Left ventricle myocardium superior (tissue), 1 donor: ENCODE measurements at regions not wholly inside any gene's neighbourhood (a gene's known extent, or its start where the extent isn't known, plus 50 kb on each side); places are given as distances from the start of the nearest gene placed in this dataset.
"Not testable (repeated sequence)": the region's sequence is repeated elsewhere in the genome, so short reads cannot be mapped to it uniquely, and the experiment has no call there.

Source experiments
- ATAC-seq: fragments of 200-7000 bp; cut with Tn5 transposase; one replicate; pipeline ENCODE4 v1.9.1; 2020; ENCODE audit warnings: mild to moderate bottlenecking, moderate library complexity
- DNase-seq: peaks from one replicate; pipeline ENCODE4 v3.0.0-alpha.2; 2020
- intact Hi-C: fragments of 100-400 bp; cut with micrococcal nuclease; formaldehyde crosslinking; loops from one replicate; pipeline ENCODE4 v1.11.0; 2022
- donor health status: DM: no; HTN: yes; CAD: no; lungs with severe emphysema.

DNA sequence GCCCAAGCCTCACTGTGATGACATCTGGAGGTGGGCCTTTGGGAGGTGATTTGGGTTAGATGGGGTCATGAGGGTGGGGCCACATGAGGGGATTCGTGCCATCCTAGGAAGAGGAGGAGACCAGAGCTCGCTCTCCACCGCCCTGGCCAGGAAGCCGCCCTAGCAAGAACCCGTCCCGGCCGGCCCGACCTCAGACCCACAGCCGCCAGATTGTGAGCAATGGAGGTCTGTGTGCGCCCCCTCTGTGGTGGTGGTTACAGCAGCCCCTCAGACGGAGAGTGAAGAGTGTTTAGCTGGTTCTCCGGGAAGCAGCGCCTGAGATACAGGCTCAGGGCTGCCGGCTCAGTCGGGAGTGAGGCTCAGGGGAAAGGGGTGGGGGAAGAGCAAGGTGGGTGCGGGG, 83.3 kb downstream of the RTP5 start:
- ATAC-seq (no peak), DNase-seq (no peak)
- intact Hi-C loops: no loop called here

DNA sequence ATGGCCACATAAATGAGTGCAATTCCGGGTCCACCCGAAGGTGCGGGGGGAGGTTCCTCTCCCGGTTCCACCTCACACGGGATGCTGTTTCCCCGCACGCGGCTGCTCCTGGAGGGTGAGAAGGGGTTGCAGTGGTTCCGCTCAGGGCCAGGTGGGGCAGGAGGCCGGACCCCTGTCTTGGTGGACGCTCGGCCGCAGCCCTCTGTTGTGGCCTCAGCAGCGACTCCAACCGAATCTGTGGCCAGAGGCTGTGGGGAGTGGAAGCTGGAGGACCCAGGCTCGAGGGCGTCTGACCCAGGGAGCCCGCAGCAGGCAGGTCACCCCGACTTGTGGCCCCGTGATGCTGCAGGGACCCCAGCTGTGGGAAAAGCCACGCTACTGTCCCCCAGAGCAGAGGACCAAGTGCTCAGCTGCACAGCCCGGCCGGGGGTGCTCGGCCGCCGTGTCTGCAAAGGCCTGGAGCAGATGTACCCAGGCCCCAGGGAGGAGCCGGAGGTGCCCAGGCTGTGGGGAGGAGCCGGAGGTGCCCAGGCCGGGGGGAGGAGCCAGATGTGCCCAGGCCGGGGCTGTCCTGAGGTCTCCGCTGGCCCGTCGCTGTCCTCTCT, 83.9 kb downstream of the RTP5 start:
- DNase-seq (no peak), ATAC-seq (no peak)
- intact Hi-C loops: no loop called here

DNA sequence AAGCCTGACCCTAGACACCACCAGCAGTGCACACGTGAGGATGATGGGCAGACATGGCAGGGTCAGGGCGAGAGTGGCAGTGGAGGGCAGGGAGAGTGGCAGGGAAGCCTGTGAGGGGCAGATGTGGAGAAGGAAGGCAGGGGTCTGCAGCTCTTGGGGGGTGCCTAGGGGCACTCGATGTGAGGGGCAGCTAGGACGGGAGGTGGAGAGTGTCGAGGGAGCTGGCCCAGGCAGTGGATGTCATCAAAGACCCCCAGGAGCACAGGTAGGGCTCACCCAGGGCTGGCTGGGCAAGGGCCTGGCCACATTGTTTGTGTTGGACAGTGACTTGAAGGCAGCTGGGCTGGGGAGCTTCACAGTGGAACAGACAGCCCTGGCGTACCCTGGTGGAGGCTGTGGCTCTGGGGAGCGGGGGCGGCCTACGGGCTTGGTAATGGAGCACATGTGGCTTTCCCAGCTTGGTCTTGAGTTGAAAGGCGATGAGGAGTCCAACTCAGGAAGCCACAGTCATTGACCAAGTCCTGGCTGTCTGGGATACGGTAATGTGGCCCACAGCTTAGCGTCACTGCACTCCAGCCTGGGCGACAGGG, 87.1 kb downstream of the RTP5 start:
- ATAC-seq: no peak
- intact Hi-C loops: no loop called here
- no peak for DNase-seq

DNA sequence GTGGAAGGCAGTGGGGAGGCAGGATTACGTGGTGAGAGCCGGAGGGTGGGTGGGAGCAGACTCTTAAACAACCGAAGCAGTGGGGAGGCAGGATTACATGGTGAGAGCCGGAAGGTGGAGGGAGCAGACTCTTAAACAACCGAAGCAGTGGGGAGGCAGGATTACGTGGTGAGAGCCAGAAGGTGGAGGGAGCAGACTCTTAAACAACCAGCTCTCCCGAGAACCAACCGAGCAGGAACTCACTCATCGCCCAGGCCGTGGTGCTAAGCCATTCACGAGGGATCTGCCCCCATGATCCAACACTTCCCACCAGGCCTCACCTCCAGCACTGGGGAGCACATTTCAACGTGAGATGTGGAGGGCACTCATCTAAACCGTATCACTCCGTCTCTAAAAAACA, 87.7 kb downstream of the RTP5 start:
- no peak for ATAC-seq
- DNase-seq: no peak
- intact Hi-C loops: no loop called here

DNA sequence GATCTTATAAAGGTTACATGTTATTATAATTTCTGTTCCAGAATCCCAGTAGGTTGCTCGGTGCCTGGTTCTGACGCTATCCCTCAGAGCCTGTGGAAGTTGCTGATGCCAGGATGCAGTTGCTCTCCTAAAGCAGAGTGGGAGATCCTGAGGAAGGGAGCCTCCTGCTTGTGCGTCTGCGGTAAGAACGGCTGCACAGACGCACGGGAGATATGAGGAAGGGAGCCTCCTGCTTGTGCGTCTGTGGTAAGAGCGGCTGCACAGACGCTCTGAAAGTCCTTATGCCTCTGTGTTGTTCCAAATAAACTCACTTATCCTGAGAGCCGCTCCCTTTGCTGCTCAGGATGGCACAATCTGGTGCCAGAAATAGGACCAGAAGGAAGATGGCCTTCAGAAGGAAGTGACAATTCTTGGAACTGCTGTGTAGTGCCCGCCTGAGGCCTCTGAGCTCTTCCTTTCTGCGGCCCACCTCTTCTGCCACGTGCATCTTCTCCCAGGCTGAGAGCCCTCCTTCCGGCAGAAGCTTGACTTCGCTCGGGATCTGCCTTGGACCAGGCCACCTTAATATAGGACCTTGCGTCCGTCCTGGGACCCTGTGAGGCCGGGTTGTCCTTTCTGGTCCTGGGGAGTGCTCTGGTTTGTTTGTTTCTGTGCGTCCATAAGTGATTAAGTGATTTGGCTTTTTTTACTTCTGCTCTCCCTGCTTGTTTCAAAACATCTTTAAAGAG, 89.5 kb downstream of the RTP5 start:
- intact Hi-C loops: no loop called here
- DNase-seq: no peak
- no peak for ATAC-seq

DNA sequence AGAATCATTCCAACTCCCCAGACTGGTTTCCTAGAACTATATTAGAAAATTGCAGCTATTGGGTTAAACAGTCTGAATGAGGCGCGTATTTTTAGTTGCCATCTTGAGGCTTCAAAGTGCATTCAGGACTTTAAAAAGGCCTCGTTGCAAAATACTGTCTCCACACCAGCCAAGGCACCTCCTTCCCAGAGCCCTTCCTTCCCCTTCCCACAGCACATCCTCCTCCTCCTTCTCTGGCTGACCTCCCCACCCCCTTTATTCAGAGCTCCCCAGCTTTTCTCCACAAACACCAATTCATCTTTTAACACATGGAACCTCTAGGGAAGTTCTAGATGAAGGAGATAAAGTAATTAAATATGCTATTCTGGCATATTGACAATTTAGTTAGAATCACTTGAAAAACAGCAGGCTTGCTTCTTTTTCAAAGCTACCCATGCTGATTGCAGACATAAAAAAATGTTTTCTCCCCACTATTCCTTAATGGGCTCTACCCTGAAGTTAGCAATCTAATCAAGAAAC, 90.3 kb downstream of the RTP5 start:
- intact Hi-C loops: no loop called here
- no peak for DNase-seq

DNA sequence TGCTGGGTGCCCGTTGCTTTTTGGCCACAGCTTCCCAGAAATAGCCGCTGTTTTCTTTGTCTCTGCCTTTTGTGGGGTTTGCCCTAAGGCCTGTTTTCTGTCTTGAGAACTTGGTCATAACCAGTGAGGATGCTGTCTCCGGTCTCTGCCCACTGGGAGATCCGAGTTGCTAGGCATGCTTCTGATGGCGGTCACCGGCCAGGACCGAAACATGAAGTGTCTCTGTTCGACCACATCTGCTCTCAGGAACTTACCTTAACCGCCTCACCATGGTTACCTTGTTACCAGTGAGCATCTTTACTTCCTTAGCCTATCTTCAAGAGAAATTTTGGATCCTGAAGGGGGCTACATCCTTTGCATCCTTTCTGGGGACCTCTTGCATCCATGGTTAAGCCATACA, 91.9 kb downstream of the RTP5 start:
- intact Hi-C loops: no loop called here
- ATAC-seq (no peak), DNase-seq (no peak)

More for the DNA sequence above, 90.3 kb downstream of the RTP5 start:
- no peak for ATAC-seq

DNA sequence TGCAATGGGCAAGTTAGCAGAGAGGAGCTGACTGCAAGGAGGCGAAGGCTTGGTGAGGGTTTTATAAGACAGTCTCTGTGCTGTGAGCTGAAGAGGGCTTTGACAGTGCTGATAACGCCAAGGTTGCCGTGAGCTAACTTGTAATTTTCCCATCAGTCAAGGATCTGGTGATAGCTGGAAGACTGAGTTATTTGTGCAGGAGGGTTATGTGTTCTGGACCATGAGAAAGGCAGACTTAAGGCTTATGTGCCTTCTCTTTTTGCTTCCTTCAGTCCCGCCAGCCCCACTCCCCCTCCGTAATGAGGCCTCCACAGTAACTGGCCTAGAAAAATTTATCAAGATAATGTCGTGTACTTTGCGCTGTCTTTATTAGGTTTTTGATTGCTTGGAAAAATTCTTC, 94.6 kb downstream of the RTP5 start:
- DNase-seq (no peak), ATAC-seq (no peak)
- intact Hi-C loops: no loop called here

DNA sequence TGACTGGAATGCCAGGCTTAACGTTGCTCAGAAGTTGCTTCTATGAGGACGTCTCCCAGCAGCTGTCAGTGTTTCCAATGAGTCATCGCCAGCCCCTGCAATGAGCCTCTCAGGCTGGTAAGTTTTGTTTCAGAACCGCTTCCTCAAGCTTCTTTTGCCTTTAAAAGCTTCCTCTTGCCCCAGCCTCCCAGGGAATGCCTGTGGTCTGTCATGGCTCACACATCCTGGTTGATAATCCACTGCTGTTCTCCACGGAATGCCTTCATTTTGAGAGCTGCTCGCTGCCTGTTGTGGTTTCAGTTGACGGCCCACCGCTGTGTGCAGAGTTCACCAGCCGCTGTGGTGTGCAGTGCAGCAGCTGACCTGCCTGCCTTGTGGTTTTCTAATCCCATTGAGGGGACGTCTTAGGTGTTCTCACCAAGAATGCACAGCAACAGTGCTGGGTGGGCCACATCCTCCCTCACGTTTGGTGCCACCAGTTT, 96.4 kb downstream of the RTP5 start:
- intact Hi-C loops: no loop called here
- ATAC-seq (peak; percentile 75), DNase-seq (no peak)

DNA sequence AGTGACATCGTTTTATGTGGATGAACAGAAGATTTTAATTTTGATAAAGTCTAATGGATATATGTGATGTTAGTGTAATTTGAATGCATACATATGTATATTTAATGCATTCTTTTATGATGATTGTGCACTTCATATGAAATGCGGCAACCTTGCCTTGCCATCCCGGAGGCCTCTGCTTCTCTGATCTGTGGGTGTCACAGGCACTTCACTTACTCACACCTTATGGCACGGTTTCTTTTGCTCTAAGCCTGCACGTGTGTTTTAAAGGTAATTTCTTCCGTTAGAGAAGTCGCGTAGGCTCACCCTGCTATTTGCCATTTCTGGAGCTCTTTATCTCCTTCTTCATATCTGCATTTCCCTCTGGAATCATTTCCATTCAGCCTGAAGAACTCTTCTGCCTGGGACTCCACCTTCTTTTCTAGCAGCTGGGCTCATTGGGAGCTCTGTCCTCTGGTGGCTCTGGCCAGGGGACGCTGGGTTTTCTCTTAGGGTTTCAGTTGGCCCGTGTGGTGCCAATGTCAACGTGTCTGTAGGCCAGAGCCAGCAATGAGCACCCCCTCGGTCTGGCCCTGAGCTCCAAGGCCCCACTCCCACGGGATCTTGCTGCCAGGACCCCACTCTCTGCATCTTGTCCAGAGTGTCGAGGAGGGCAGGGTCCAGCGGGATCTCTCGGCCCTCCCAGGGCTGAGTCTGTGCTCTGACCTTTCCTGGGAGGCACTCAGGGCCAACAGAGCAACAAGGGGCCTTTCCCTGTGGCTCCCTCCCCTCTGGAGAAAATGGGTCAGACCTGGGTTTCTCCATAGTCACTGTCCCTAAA, 97.3 kb downstream of the RTP5 start:
- DNase-seq (no peak), ATAC-seq (no peak)
- intact Hi-C loops: no loop called here

DNA sequence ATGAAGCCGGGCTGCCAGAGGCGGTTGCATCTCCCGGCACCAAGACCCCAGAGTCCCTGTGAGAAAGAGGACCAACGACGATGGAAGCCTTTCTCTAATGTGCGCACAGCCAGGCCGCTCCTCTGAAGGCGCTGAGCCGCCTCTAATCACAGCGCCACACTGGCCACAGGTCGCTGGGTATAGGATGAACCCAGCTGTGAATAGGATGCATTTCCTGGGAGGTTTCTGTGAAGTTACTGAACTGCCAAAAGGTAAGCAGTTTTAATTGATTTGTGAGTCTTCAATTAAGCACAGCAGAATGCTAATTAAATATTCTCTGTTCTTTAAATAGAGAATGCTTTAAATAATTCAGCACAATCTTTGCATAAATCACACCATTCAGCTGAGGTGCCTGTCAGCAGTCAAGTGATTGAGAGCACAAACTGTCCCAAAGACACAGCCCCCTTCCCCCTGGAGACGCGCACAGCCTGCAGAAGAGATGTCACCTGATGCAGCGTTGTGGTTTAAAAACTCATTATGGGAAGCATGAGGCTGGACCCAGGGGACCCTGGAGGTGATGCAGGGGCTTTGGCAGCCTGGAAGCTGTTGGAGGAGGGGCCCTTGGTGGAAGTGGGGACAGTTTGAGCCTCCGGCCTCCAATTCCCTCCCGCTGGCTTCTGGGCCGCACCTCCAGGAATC, 98.1 kb downstream of the RTP5 start:
- no peak for DNase-seq
- no peak for ATAC-seq
- intact Hi-C loops: no loop called here

DNA sequence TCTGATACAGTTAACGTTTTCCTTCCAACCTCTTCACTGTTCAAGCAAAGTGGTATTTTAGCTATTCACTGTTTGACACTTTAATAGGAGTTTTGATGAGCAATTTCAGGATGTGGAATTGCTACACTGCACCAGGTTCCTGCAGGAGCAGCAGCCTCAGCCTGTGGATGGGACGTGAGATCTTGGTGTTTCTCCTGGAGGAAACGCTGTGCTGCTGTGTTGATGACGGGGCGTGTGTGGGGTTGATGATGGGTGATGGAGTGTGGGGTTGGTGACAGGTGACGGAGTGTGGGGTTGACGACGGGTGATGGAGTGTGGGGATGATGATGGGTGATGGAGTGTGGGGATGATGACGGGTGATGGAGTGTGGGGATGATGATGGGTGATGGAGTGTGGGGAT, 98.9 kb downstream of the RTP5 start:
- intact Hi-C loops: no loop called here
- no peak for DNase-seq
- no peak for ATAC-seq

DNA sequence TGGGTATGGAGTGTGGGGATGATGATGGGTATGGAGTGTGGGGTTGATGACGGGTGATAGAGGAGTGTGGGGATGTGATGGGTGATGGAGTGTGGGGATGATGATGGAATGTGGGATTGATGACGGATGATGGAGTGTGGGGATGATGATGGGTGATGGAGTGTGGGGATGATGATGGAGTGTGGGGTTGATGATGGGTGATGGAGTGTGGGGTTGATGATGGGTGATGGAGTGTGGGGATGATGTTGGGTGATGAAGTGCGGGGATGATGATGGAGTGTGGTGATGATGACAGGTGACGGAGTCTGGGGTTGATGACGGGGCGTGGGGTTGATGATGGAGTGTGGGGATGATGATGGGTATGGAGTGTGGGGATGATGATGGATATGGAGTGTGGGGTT, 99.7 kb downstream of the RTP5 start:
- ATAC-seq, DNase-seq, intact Hi-C loops: not testable (repeated sequence)

DNA sequence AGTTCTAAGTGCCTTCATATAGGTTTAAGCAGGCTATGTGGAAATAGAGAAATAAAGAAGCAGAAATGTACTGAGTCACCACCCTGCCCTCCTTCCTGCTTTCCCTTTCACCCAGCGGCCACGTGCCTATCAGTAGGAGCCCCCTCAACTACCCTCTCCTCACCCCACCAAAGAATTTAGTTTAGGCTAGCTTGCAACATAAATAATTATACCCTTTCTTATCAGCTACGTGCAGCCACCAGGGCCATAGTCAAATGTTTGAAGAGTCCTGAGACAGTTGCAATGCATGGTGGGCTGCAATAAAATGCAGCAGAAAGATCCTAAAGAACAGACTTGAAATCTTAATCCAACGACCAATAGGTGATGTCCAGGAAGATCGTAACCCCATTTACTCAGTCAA, 101.2 kb downstream of the RTP5 start:
- DNase-seq: no peak

DNA sequence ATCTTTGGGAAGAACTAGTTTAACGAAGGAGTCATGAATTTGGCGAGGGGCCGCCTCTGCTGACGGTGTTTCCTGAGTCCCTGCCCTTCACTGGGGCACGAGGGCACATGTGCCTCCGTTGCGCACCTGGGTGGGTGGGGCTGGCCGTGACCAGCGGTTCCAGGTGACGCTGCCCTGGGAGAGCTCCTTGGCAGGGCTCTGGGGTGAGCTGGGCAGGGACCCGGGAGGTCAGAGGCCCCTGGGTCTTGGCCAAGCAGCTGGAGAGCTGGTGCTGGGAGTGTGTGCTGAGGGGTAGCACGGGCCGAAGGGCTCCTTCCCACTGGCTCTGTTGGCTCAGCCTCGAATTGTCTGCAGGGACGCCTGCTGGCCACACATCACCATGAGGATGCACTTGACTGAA, 104.6 kb downstream of the RTP5 start:
- DNase-seq (no peak), ATAC-seq (no peak)
- intact Hi-C loops: no loop called here

More for the DNA sequence above, 101.2 kb downstream of the RTP5 start:
- intact Hi-C loops: no loop called here
- ATAC-seq: no peak

DNA sequence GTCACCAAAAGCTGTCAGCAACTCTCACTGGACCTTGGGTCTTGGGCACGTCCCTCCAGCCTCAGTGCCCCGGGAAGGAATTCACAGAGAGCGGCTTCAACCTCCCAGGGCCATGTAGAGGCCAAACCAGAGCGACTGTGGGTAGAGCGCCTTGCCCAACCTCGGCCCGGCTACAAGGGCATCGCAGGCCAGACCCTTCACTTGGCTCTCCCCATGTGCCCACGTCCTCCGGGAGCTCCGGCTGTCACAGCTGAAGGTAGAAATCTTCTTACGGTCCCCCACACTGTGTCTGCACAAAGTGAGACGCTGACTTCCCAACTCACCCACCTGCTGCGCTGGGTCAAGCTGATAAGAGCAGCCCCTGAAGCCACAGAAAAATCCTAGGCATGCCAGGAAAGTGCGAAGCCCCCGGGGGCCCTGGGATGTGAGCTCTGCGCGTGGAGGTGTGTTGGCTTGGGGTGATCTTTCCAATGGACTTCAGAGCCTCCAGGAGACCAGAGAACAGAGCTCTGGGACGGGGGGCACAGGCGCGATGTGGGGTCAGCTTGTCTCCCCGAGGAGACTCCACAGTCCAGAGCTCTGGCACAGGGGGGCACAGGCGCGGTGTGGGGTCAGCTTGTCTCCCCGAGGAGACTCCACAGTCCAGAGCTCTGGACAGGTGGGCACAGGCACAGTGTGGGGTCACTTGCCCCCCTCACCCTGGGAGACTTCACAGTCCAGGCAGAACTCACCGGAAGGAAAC, 105.5 kb downstream of the RTP5 start:
- no peak for ATAC-seq
- no peak for DNase-seq
- intact Hi-C loops: no loop called here

DNA sequence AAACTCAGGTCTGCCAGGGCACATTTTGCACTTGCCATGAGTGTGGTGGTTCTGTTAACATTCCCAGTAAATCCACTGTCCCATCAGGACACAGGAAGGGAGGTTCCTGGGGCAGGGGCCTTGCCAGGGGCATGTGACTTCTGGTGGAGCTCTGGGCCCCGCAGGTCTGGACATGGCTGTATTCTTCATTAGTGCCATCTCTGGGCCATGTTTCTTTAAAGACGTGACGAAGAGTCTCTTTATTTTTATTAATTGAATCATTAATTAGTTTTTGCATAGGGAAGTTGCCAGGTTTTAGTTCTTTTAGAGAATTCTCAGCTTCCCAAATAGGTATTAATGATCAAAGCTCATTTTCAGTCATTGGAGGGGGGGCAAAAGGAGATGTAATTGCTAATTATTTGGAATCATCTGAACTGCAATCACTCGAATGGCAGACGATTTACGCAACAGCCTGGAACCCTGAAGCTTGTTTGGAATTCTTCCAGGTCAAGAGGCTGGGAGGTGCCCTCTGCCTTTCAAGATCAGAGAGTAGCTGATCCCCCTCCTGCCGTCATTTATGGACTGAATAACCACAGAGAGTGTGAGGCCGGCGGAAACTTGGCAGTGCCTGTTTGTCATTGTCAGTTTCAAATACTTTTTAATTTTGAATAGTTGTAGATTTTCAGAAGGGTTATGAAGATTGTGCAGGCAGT, 106.2 kb downstream of the RTP5 start:
- DNase-seq (no peak), ATAC-seq (no peak)
- intact Hi-C loops: no loop called here

DNA sequence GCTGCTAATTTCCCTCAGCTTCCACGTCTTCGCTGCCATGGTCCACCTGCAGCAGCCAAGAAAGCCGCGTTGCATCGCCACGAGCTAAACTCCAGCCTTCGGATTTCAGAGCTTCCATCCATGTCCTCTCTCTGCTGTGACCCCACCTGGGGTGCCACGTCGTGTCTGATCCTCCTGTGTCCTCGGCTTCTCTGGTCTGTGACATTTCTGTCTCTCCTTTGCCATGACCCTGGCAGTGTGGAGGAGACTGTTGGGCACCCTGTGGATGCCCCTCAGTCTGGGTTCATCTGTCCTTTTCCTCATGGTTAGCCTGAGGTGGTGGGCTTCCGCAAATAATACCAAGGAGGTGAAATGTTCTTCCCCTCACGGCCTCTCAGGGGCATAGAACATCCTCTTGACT, 106.8 kb downstream of the RTP5 start:
- DNase-seq: no peak
- intact Hi-C loops: no loop called here
- no peak for ATAC-seq
